Endothelial cell (in vitro differentiated cells): ENCODE measurements at regions not wholly inside any gene's neighbourhood (a gene's known extent, or its start where the extent isn't known, plus 50 kb on each side); places are given as distances from the start of the nearest gene placed in this dataset.

Source experiments
- DNase-seq: peaks from one replicate; pipeline ENCODE4 v3.0.0; 2021; ENCODE audit warnings: low spot score
- H3K27ac Mint-ChIP-seq: one replicate; pipeline ENCODE4 v1.8.0; 2021; ENCODE audit warnings: mixed read lengths, inconsistent platforms; ENCODE audit not compliant: unreplicated experiment
- H3K27me3 Mint-ChIP-seq: one replicate; pipeline ENCODE4 v1.8.0; 2021; ENCODE audit warnings: mild to moderate bottlenecking, moderate library complexity, mixed read lengths, inconsistent platforms; ENCODE audit not compliant: unreplicated experiment
- H3K36me3 Mint-ChIP-seq: one replicate; pipeline ENCODE4 v1.8.0; 2021; ENCODE audit warnings: mild to moderate bottlenecking, low read depth, mixed read lengths, inconsistent platforms; ENCODE audit not compliant: unreplicated experiment
- H3K4me1 Mint-ChIP-seq: one replicate; pipeline ENCODE4 v1.8.0; 2021; ENCODE audit warnings: mild to moderate bottlenecking, mixed read lengths, inconsistent platforms; ENCODE audit not compliant: unreplicated experiment
- H3K4me3 Mint-ChIP-seq: one replicate; pipeline ENCODE4 v1.8.0; 2021; ENCODE audit warnings: mild to moderate bottlenecking, mixed read lengths, inconsistent platforms; ENCODE audit not compliant: unreplicated experiment
- H3K9me3 Mint-ChIP-seq: one replicate; pipeline ENCODE4 v1.8.0; 2021; ENCODE audit warnings: mixed read lengths, inconsistent platforms; ENCODE audit not compliant: unreplicated experiment
- CTCF ChIP-seq: fragments of 200-600 bp; sonication (generic); IDR thresholded peaks from one replicate; pipeline ENCODE4 v1.5.0; 2021; ENCODE audit warnings: antibody characterized with exemption; ENCODE audit not compliant: unreplicated experiment

DNA sequence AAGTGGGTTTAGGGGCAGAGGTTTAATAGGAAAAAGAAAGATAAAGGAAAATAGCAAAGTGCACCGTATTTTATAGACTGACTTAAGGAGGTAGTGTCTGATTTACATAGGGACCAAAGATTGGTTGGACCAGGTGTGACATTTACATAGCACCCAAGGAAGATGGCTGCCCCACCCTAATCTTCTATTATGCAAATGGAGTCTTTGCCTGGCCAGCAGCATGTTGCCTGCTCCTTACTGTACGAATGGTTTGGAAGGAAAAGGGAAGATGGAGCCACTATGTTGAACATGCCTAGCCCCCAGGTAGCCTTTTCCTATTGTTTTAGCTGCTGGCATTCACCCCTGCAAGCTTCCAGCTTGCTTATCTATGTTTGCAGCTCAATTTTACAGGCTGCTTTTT is 146.2 kb upstream of the PDE5A start:
- Mint-ChIP-seq H3K36me3 (no peaks in the 10 kb centered on the region), H3K9me3 (no peaks in the 10 kb centered on the region), H3K27ac (no peak overlapping the region)

DNA sequence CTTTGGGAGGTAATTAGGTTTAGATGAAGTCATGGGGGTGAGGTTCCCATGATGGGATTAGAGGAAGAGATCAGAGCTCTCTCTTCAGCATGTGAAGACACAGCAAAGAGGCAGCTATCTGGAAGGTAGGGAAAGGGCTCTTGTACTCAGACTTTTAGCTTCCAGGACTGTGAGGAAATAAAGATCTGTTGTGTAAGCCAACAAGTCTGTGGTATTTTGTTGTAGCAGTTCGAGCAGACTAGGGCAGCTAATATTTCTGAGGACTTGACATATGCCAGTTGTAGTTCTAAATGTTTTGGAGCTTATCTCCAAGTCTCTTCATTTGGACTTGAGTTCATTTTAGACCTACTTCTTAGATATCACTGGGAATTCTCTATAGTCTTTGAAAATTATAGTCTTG is 137.3 kb upstream of the PDE5A start:
- TF ChIP-seq CTCF, result no peak
- no peaks in the 10 kb centered on the region for H3K4me1 Mint-ChIP-seq
- no peak for DNase-seq
- H3K27me3 Mint-ChIP-seq, result no peaks in the 10 kb centered on the region
- no peak overlapping the region for H3K27ac Mint-ChIP-seq
- no peaks in the 10 kb centered on the region for H3K9me3 Mint-ChIP-seq
- H3K4me3 Mint-ChIP-seq, result no peak overlapping the region
- no peaks in the 10 kb centered on the region for H3K36me3 Mint-ChIP-seq

More for the DNA sequence above, 146.2 kb upstream of the PDE5A start:
- H3K27me3 Mint-ChIP-seq, result no peaks in the 10 kb centered on the region
- DNase-seq, result no peak
- TF ChIP-seq CTCF, result no peak
- H3K4me1 Mint-ChIP-seq, result no peaks in the 10 kb centered on the region
- no peak overlapping the region for H3K4me3 Mint-ChIP-seq

DNA sequence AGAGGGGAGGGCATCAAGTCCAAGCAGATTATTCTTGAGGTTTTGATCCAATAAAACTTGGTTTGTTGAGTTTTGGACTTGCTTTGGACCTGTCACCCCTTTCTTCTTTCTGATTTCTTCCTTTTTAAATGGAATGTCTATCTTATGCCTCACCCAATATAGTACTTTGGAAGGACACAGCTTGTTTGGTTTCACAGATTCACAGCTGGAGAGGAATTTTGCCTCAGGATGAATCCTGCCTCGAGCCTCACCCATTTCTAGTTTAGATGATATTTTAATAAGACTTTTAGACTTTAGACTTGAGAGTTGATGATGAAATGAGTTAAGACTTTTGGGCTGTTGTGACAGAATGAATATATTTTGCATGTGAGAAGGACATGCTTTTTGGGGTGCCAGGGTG is 136.9 kb upstream of the PDE5A start:
- H3K27ac Mint-ChIP-seq, result no peak overlapping the region
- H3K4me3 Mint-ChIP-seq, result no peak overlapping the region
- DNase-seq, result no peak
- TF ChIP-seq CTCF, result no peak
- H3K4me1 Mint-ChIP-seq, result no peaks in the 10 kb centered on the region
- H3K9me3 Mint-ChIP-seq, result no peaks in the 10 kb centered on the region
- H3K36me3 Mint-ChIP-seq, result no peaks in the 10 kb centered on the region
- no peaks in the 10 kb centered on the region for H3K27me3 Mint-ChIP-seq

DNA sequence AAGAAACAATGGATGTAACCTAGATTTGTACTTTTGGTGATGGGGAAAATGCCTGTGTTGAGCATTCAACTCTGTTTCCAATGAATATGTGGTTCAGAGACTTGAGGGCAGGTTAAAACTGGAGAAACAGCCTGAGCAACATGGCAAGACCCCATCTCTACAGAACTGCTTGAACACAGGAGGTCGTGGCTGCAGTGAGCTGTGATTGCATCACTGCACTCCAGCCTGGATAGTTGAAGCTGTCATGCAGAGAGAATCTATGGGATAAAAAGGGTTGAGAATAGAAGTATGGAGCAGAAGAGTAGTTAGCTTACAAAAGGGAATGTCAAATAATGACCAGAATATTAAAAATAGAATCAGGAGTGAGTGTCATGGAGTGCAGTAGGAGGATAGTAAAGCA is 134.8 kb upstream of the PDE5A start:
- no peaks in the 10 kb centered on the region for H3K27me3 Mint-ChIP-seq
- H3K4me1 Mint-ChIP-seq, result no peaks in the 10 kb centered on the region
- H3K4me3 Mint-ChIP-seq, result no peak overlapping the region
- DNase-seq, result no peak
- H3K36me3 Mint-ChIP-seq, result no peaks in the 10 kb centered on the region
- TF ChIP-seq CTCF, result no peak
- H3K27ac Mint-ChIP-seq, result no peak overlapping the region
- H3K9me3 Mint-ChIP-seq, result no peaks in the 10 kb centered on the region

- no peaks in the 10 kb centered on the region for H3K9me3 Mint-ChIP-seq
- no peaks in the 10 kb centered on the region for H3K36me3 Mint-ChIP-seq
- H3K4me3 Mint-ChIP-seq, result no peak overlapping the region
- DNase-seq, result no peak
- no peaks in the 10 kb centered on the region for H3K27me3 Mint-ChIP-seq
- H3K27ac Mint-ChIP-seq, result no peak overlapping the region
- no peak for TF ChIP-seq CTCF
- peaks cover 18% of the 10 kb centered on the region for H3K4me1 Mint-ChIP-seq
These were observed 127.0 kb upstream of the PDE5A start for GRCh38 chr4:119755599-119755998.
